Uterus (tissue), 3 donors: ENCODE measurements at regions not wholly inside any gene's neighbourhood (a gene's known extent, or its start where the extent isn't known, plus 50 kb on each side); places are given as distances from the start of the nearest gene placed in this dataset.

Experiments used
- DNase-seq, 2 donors: peaks; one replicate each; pipeline ENCODE4 v3.0.0-alpha.2; 2019 to 2020
- H3K27ac ChIP-seq, 2 donors: fragments of 200-600 bp; sonication (generic); 1 replicate in 1 of 2; 2 replicates in 1 of 2; pipeline ENCODE4 v1.5.1; 2016 to 2018
- H3K27me3 ChIP-seq, 2 donors: fragments of 200-600 bp; sonication (generic); one replicate each; pipeline ENCODE4 v1.5.1; 2018 to 2019; ENCODE audit warnings: control low read depth in 1 of 2
- H3K36me3 ChIP-seq, 2 donors: fragments of 200-600 bp; sonication (generic); one replicate each; pipeline ENCODE4 v1.5.1; 2019; ENCODE audit warnings: control low read depth in 1 of 2
- H3K4me1 ChIP-seq, 2 donors: fragments of 200-600 bp; sonication (generic); one replicate each; pipeline ENCODE4 v1.5.1; 2018 to 2019; ENCODE audit warnings: control low read depth in 1 of 2
- H3K4me3 ChIP-seq, 2 donors: fragments of 200-600 bp; sonication (generic); 1 replicate in 1 of 2; 2 replicates in 1 of 2; pipeline ENCODE4 v1.5.1; 2018 to 2019; ENCODE audit warnings: mild to moderate bottlenecking in 1 of 2
- H3K9me3 ChIP-seq, 2 donors: fragments of 200-600 bp; sonication (generic); one replicate each; pipeline ENCODE4 v1.5.1; 2019; ENCODE audit warnings: control low read depth in 1 of 2
- CTCF ChIP-seq, 4 experiments: fragments of 200-600 bp in 2 of 4; fragments of 450-650 bp in 2 of 4; sonication (generic) in 2 of 4; IDR thresholded peaks; one replicate each; pipeline ENCODE4 v1.5.1; 2016 to 2019; ENCODE audit warnings: antibody characterized with exemption in 4 of 4, mild to moderate bottlenecking in 2 of 4, moderate library complexity in 1 of 4
- POLR2A ChIP-seq, 2 donors: fragments of 450-650 bp; IDR thresholded peaks; one replicate each; pipeline ENCODE4 v1.6.1; 2016; ENCODE audit warnings: antibody characterized with exemption in 2 of 2, mild to moderate bottlenecking in 1 of 2, moderate library complexity in 1 of 2
- intact Hi-C: fragments of 100-400 bp; cut with DNase I; formaldehyde crosslinking; loops from one replicate; pipeline ENCODE4 v1.15.1; 2023; ENCODE audit warnings: low total_unique reads
- donor health status: DM: yes; HTN: yes; CAD: no.

- no peak overlapping the region for H3K4me3 ChIP-seq
- no peaks in the 10 kb centered on the region for H3K27me3 ChIP-seq
- H3K9me3 ChIP-seq = no peaks in the 10 kb centered on the region
- no peaks in the 10 kb centered on the region for H3K4me1 ChIP-seq
- intact Hi-C loops = no loop called here
- TF ChIP-seq CTCF (IDR thresholded peaks at IDR 0.05) (no peak), POLR2A (IDR thresholded peaks at IDR 0.05) (no peak)
- DNase-seq = no peak
- no peak overlapping the region for H3K27ac ChIP-seq
- H3K36me3 ChIP-seq = no peaks in the 10 kb centered on the region
Observed at GRCh38 chr1:95386371-95386770, 152.4 kb downstream of the RWDD3 start.

- H3K4me1 ChIP-seq = no peaks in the 10 kb centered on the region
- H3K9me3 ChIP-seq = no peaks in the 10 kb centered on the region
- no peak for TF ChIP-seq POLR2A (IDR thresholded peaks at IDR 0.05)
- no peak for TF ChIP-seq CTCF (IDR thresholded peaks at IDR 0.05)
- H3K4me3 ChIP-seq = no peak overlapping the region
- H3K27ac ChIP-seq = no peak overlapping the region
- no peaks in the 10 kb centered on the region for H3K27me3 ChIP-seq
- no peak for DNase-seq
- intact Hi-C loops = no loop called here
- no peaks in the 10 kb centered on the region for H3K36me3 ChIP-seq
Observed at GRCh38 chr1:95386915-95387314, 152.9 kb downstream of the RWDD3 start.

- no peaks in the 10 kb centered on the region for H3K36me3 ChIP-seq
- intact Hi-C loops = no loop called here
- no peak for DNase-seq
- H3K27ac ChIP-seq = no peak overlapping the region
- TF ChIP-seq CTCF (IDR thresholded peaks at IDR 0.05) (no peak), POLR2A (IDR thresholded peaks at IDR 0.05) (no peak)
- H3K4me1 ChIP-seq = no peaks in the 10 kb centered on the region
- no peaks in the 10 kb centered on the region for H3K9me3 ChIP-seq
- H3K27me3 ChIP-seq = peaks cover 0 to 2% of the 10 kb centered on the region in 2 donors
- no peak overlapping the region for H3K4me3 ChIP-seq
Observed at GRCh38 chr1:95388031-95388430, 154.0 kb downstream of the RWDD3 start.

- H3K27ac ChIP-seq = no peak overlapping the region
- no peaks in the 10 kb centered on the region for H3K4me1 ChIP-seq
- DNase-seq = no peak
- TF ChIP-seq CTCF (IDR thresholded peaks at IDR 0.05) (no peak), POLR2A (IDR thresholded peaks at IDR 0.05) (no peak)
- no peak overlapping the region for H3K4me3 ChIP-seq
- H3K36me3 ChIP-seq = no peaks in the 10 kb centered on the region
- intact Hi-C loops = no loop called here
- H3K27me3 ChIP-seq = peaks cover 0 to 3% of the 10 kb centered on the region in 2 donors
- H3K9me3 ChIP-seq = no peaks in the 10 kb centered on the region
Observed at GRCh38 chr1:95393434-95393833, 159.4 kb downstream of the RWDD3 start.

- no peak overlapping the region for H3K4me3 ChIP-seq
- H3K36me3 ChIP-seq = no peaks in the 10 kb centered on the region
- intact Hi-C loops = no loop called here
- no peak for TF ChIP-seq POLR2A (IDR thresholded peaks at IDR 0.05)
- TF ChIP-seq CTCF (IDR thresholded peaks at IDR 0.05) = no peak
- H3K9me3 ChIP-seq = no peaks in the 10 kb centered on the region
- no peak overlapping the region for H3K27ac ChIP-seq
- no peak for DNase-seq
- H3K4me1 ChIP-seq = no peaks in the 10 kb centered on the region
- H3K27me3 ChIP-seq = peaks cover 0 to 3% of the 10 kb centered on the region in 2 donors
Observed at GRCh38 chr1:95396557-95396956, 162.5 kb downstream of the RWDD3 start.
